Fibroblast of pulmonary artery (primary cell): ENCODE measurements at regions not wholly inside any gene's neighbourhood (a gene's known extent, or its start where the extent isn't known, plus 50 kb on each side); places are given as distances from the start of the nearest gene placed in this dataset.

Experiments
- DNase-seq: peaks from one replicate; pipeline ENCODE4 v3.0.0-alpha.2; 2010; ENCODE audit warnings: low read depth
- H3K4me3 ChIP-seq: replicated peaks from 2 replicates; pipeline ENCODE4 v1.5.1; 2011; ENCODE audit warnings: low read depth, mild to moderate bottlenecking, control low read depth, low read length, moderate library complexity
- CTCF ChIP-seq: IDR thresholded peaks from 2 replicates; pipeline ENCODE4 v1.5.1; 2011; ENCODE audit warnings: mild to moderate bottlenecking, control low read depth, low read length, inconsistent platforms; ENCODE audit errors: missing control alignments

DNA sequence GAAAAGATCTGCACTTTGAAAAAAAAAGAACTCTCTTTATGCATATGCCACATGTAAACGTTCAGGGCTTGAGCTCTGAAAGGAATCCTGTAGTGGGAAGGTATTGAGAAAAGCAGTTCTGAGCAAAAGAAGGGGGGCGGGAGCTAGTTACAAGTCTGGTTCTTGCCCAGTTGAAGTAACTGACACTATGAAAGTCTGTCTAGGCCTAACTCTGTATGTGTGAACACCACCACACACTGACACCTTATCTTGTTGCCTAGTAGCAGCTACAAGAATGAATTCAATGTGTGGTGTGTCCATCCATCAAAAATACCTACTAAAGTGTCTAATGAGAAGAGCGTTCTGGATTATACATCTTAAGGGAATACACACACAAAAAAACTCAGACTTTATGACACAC is 820.6 kb downstream of the DIAPH3 start:
- TF ChIP-seq CTCF, result no peak
- DNase-seq, result no peak
- no peak overlapping the region for H3K4me3 ChIP-seq

DNA sequence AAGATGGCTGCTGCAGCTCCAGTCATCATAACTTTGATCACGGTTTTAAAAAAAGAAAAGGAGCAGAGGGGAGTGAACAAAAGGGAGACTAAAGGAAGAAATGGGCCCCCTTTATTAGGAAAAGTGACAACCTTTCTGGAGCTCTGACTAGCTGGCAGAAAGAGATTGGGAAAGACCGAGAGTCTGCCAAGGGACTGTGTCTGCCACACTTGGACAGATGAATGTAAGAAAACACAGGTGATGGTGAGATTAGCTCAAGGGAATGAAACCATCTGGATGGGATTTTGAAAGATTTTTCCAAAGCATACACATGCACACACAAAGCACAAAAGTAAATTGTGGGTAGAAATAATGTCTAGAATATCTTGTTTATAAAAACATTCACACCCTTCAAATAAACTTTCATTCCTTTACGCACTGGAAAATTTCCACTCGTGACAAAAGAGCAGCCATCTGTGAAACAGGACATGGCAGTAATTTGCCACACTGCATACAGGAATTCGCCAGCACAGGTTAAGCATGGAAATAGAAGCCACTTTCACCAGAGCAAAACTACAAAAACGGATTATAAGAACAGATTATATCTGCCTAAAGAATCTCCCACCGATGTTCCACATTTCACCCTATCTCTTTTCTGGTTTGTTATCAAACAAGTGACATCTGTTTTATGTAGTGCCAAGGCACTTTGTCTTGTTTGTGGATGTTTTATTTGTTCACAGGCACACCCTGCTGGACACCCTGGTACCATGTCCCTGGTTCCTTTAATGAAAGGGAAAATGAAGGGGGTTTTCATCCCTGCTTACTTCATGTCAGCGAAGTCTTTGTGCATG is 819.5 kb downstream of the DIAPH3 start:
- no peak overlapping the region for H3K4me3 ChIP-seq
- DNase-seq, result no peak
- TF ChIP-seq CTCF, result no peak

GRCh38 chr13:59345311-59345710 is 818.4 kb downstream of the DIAPH3 start:
- peak; percentile 94 for DNase-seq
- H3K4me3 ChIP-seq, result no peak overlapping the region
- TF ChIP-seq CTCF, result no peak

DNA sequence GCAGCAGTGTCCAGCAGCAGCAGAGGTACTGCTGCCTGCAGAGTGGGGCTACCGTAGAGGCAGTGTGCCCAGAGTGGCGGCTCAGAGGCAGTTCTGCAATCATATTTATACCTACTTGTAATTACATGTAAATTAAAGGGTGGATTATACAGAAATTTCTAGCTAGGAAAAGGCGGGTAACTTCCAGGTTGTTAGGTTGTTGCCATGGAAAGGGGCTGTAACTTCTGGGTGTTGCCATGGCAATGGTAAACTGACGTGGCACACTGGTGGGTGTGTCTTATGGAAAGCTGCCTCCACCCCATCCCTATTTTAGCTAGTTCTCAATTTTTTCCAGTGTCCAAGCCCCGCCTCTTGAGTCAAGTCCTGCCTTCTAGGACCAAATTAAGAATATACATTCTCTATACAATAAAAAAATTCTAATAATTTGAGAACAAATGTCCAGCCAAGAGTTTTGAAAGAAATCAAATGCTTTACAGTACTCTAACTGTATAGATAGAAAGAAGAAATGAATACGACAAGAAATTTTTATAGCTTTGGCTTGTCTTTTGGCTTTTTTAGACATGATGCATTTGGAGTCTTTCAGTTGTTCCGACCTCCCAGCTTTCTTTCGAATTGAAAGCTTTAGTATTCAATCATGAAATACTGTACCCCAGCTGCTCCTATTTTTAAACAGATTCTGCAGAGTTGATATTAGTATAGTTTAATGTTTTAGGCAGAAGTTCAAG is 816.6 kb downstream of the DIAPH3 start:
- H3K4me3 ChIP-seq, result no peak overlapping the region
- TF ChIP-seq CTCF, result no peak
- DNase-seq, result no peak

DNA sequence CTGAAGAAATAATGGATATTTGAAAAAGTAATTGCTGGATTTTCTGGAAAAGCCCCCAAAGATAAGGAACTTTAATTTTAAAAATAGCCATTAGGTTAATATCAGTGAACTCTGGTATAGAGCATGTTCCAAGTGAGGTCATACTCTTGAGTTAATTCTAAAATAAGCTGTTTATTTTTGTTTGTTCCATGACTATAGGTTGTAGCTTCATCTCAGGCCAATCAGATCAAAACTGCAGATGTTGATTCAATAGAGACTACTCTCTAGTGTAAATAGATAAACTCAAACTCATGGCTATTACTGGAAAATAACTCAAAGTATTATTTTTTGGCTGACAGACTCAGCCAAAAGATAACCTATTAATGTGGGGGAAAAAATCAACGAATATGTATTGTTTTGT is 815.1 kb downstream of the DIAPH3 start:
- H3K4me3 ChIP-seq, result no peak overlapping the region
- no peak for TF ChIP-seq CTCF
- no peak for DNase-seq

GRCh38 chr13:59352600-59352999 is 811.1 kb downstream of the DIAPH3 start:
- H3K4me3 ChIP-seq, result no peak overlapping the region
- DNase-seq, result no peak
- TF ChIP-seq CTCF, result no peak
